Ascending aorta (tissue), 2 donors: ENCODE measurements at regions not wholly inside any gene's neighbourhood (a gene's known extent, or its start where the extent isn't known, plus 50 kb on each side); places are given as distances from the start of the nearest gene placed in this dataset.

Experiments used
- DNase-seq, 2 donors: peaks; one replicate each; pipeline ENCODE4 v3.0.0-alpha.2; 2019; ENCODE audit warnings: low spot score in 2 of 2
- H3K27ac ChIP-seq, 2 donors: fragments of 200-600 bp; sonication (generic); one replicate each; pipeline ENCODE4 v1.5.1; 2016 to 2017; ENCODE audit warnings: mild to moderate bottlenecking in 1 of 2
- H3K27me3 ChIP-seq: fragments of 200-600 bp; sonication (generic); one replicate; pipeline ENCODE4 v1.5.1; 2017
- H3K36me3 ChIP-seq, 2 donors: fragments of 200-600 bp; sonication (generic); one replicate each; pipeline ENCODE4 v1.5.1; 2016
- H3K4me1 ChIP-seq, 2 donors: fragments of 200-600 bp; sonication (generic); one replicate each; pipeline ENCODE4 v1.5.1; 2016 to 2017; ENCODE audit warnings: mild to moderate bottlenecking in 1 of 2
- H3K4me3 ChIP-seq, 2 donors: fragments of 200-600 bp; sonication (generic); one replicate each; pipeline ENCODE4 v1.5.1; 2016 to 2017; ENCODE audit warnings: mild to moderate bottlenecking in 1 of 2
- H3K9me3 ChIP-seq, 2 donors: fragments of 200-600 bp; sonication (generic); one replicate each; pipeline ENCODE4 v1.5.1; 2016
- CTCF ChIP-seq, 3 experiments: fragments of 200-600 bp in 2 of 3; fragments of 450-650 bp in 1 of 3; sonication (generic) in 2 of 3; IDR thresholded peaks; one replicate each; pipeline ENCODE4 v1.5.1; 2016 to 2019; ENCODE audit warnings: antibody characterized with exemption in 3 of 3, mild to moderate bottlenecking in 1 of 3, moderate library complexity in 1 of 3
- intact Hi-C: fragments of 100-400 bp; cut with DNase I; formaldehyde crosslinking; loops from one replicate; pipeline ENCODE4 v1.15.1; 2023

DNA sequence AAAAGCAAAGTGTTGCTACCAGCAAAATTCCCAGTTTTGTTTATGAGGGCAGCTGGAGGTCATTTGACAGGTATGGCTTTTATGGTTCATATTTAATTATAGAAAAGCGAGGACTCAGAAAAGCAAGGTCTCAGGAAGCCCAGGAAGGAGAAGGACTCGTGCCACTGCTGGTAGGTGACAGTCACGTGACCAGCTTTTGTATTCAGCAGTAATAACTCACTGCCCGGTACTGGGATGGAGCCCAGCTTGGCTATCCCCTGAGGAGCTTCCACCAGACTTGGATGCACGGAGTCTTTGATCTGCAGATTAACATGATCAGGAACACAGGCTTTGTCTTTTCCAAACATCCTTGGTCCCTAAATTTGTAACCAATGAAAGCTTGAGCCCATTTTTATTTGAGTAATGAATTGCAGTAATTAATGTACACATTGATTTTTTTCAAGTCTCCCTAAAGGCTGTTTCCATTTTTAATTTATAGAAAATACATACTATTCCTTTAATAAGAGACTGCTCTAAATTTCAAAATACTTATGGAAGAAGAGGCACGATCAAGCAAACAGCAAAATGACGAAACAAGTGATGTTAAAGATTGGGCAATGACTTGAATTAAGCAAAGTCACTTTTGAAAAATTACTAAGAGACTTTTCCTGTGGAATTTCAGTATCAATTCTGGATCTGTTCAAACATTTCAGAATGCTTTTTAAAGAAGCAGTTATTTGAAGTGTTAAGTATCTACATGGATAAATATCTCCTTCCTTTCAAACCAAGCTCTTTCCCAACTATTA lies 251.7 kb upstream of the HNRNPA3 start:
- H3K36me3 ChIP-seq = no peaks in the 10 kb centered on the region
- no peaks in the 10 kb centered on the region for H3K4me1 ChIP-seq
- DNase-seq = no peak
- no peaks in the 10 kb centered on the region for H3K9me3 ChIP-seq
- intact Hi-C loops = no loop called here
- no peak overlapping the region for H3K4me3 ChIP-seq
- no peaks in the 10 kb centered on the region for H3K27me3 ChIP-seq
- no peak for TF ChIP-seq CTCF (IDR thresholded peaks at IDR 0.05)
- H3K27ac ChIP-seq = no peak overlapping the region

- H3K27ac ChIP-seq = no peak overlapping the region
- H3K36me3 ChIP-seq = no peaks in the 10 kb centered on the region
- no peak overlapping the region for H3K4me3 ChIP-seq
- no peak for DNase-seq
- no peaks in the 10 kb centered on the region for H3K4me1 ChIP-seq
- intact Hi-C loops = no loop called here
- H3K9me3 ChIP-seq = no peaks in the 10 kb centered on the region
- TF ChIP-seq CTCF (IDR thresholded peaks at IDR 0.05) = no peak
- H3K27me3 ChIP-seq = no peaks in the 10 kb centered on the region
Observed at GRCh38 chr2:176961775-176962619, 250.6 kb upstream of the HNRNPA3 start.

- intact Hi-C loops = no loop called here
- no peaks in the 10 kb centered on the region for H3K36me3 ChIP-seq
- H3K9me3 ChIP-seq = no peaks in the 10 kb centered on the region
- DNase-seq = no peak
- no peak for TF ChIP-seq CTCF (IDR thresholded peaks at IDR 0.05)
- H3K4me1 ChIP-seq = no peaks in the 10 kb centered on the region
- H3K27ac ChIP-seq = no peak overlapping the region
- H3K27me3 ChIP-seq = no peaks in the 10 kb centered on the region
- H3K4me3 ChIP-seq = no peak overlapping the region
Observed at GRCh38 chr2:176963568-176964287, 248.9 kb upstream of the HNRNPA3 start.

DNA sequence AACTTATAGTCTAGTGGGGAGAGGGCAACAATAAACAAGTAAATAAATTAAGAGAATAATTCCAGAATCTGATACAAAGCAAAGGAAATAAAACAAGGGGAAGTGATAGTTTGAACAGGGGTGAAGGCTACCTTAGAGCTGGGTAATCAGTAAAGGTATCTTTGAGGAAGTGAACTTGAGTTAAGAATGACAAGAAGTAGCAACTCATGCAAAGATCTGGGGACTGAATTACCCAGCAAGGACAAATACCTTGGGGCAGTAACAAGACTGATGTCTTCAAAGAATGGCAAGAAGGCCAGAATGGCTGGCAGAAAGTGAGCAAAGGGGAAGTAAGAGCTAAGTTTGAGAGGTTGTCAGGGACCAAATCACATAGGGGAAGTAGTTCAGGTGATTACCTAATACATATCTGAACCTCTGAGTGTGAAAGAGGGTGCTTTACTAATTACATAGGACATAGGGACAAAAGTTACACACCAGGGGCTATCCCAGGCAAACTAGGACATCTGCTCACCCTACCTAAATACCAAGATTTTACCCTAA lies 244.6 kb upstream of the HNRNPA3 start:
- TF ChIP-seq CTCF (IDR thresholded peaks at IDR 0.05) = no peak
- Histone ChIP-seq H3K36me3 (no peaks in the 10 kb centered on the region), H3K4me1 (no peaks in the 10 kb centered on the region), H3K9me3 (no peaks in the 10 kb centered on the region), H3K27ac (no peak overlapping the region), H3K27me3 (no peaks in the 10 kb centered on the region), H3K4me3 (no peak overlapping the region)
- no peak for DNase-seq
- intact Hi-C loops = no loop called here

DNA sequence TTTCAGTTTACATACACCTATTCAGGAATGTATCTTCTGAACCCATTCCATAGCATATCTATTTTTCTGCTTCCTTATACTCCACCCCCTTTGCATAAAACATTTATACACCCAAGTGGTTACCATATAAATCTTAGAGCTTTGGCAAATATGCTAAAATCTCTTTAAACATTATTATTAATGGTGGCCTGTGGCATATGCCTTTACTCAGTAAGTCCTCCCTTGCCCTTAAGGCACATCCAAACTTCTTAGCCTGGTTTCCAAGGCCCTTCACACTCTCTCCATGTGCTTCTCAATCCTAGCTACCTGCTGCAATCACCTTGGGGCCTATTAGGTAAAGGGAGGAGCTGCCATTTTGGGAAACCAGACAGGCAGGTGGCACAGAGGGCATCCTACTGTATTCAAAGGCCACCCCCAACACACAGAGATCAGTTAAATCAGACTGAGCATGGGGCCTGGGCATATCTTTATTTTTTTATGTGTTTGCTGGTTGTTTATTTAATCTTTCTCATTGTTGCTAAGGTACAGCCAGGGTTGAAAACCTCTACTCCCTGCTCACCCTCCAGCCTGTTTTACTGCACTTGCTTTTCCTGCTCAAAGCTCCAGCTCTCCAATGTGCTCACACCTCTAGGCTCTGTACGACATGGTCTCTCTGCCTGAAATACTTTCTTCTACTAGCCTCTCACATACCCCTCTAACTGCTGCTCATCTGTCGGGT lies 242.8 kb upstream of the HNRNPA3 start:
- no peak for DNase-seq
- H3K36me3 ChIP-seq = no peaks in the 10 kb centered on the region
- intact Hi-C loops = no loop called here
- no peaks in the 10 kb centered on the region for H3K4me1 ChIP-seq
- H3K9me3 ChIP-seq = no peaks in the 10 kb centered on the region
- no peak overlapping the region for H3K4me3 ChIP-seq
- H3K27ac ChIP-seq = no peak overlapping the region
- no peaks in the 10 kb centered on the region for H3K27me3 ChIP-seq
- no peak for TF ChIP-seq CTCF (IDR thresholded peaks at IDR 0.05)
